HEK293 (cell line): ENCODE measurements at regions not wholly inside any gene's neighbourhood (a gene's known extent, or its start where the extent isn't known, plus 50 kb on each side); places are given as distances from the start of the nearest gene placed in this dataset.

Experiments
- CTCF ChIP-seq: fragments of 450-650 bp; formaldehyde crosslinking; IDR thresholded peaks from 2 replicates; pipeline ENCODE4 v1.5.1; 2016; ENCODE audit warnings: missing biosample characterization, missing genetic modification characterization
- RBAK ChIP-seq: fragments of 450-650 bp; formaldehyde crosslinking; IDR thresholded peaks from 2 replicates; pipeline ENCODE4 v1.5.1; 2016; ENCODE audit warnings: missing biosample characterization, missing genetic modification characterization
- SP3 ChIP-seq: fragments of 450-650 bp; formaldehyde crosslinking; IDR thresholded peaks from 2 replicates; pipeline ENCODE4 v1.5.1; 2016; ENCODE audit warnings: missing biosample characterization, missing genetic modification characterization
- YY1 ChIP-seq: fragments of 450-650 bp; formaldehyde crosslinking; IDR thresholded peaks from 2 replicates; pipeline ENCODE4 v1.5.1; 2018; ENCODE audit warnings: missing biosample characterization, missing genetic modification characterization

GRCh38 chr1:203406446-203407045 is 55.6 kb upstream of the FMOD start:
- TF ChIP-seq CTCF (tag by site-specific recombination) (no peak), RBAK (tag by site-specific recombination) (no peak), YY1 (tag by site-specific recombination) (no peak), SP3 (no peak)
